Stimulated activated CD4-positive, alpha-beta T cell treated with anti-CD3 and anti-CD28 coated beads, Interleukin-4, amount 100 ng/mL, for 4 hours (primary cell): ENCODE measurements at regions not wholly inside any gene's neighbourhood (a gene's known extent, or its start where the extent isn't known, plus 50 kb on each side); places are given as distances from the start of the nearest gene placed in this dataset.

ENCODE experiments used
- DNase-seq, 2 experiments: peaks; one replicate each; pipeline ENCODE4 v3.0.0-alpha.2; 2020

GRCh38 chr11:82676483-82677094 lies 57.1 kb downstream of the FAM181B start:
- no peak for DNase-seq

GRCh38 chr11:82675838-82676237 lies 57.8 kb downstream of the FAM181B start:
- DNase-seq: no peak

GRCh38 chr11:82673631-82674030 lies 60.0 kb downstream of the FAM181B start:
- no peak for DNase-seq

- DNase-seq: no peak
These were observed 62.2 kb downstream of the FAM181B start for GRCh38 chr11:82671451-82671850.

GRCh38 chr11:82663535-82663934 lies 70.1 kb downstream of the FAM181B start:
- no peak for DNase-seq

GRCh38 chr11:82653752-82654151 lies 79.9 kb downstream of the FAM181B start:
- no peak for DNase-seq

GRCh38 chr11:82639251-82639650 lies 94.4 kb downstream of the FAM181B start:
- no peak for DNase-seq

- DNase-seq: no peak
These were observed 97.0 kb downstream of the FAM181B start for GRCh38 chr11:82636615-82637014.

GRCh38 chr11:82634091-82634490 lies 99.6 kb downstream of the FAM181B start:
- no peak for DNase-seq

GRCh38 chr11:82631722-82632630 lies 101.7 kb downstream of the FAM181B start:
- no peak for DNase-seq

- DNase-seq: no peak
These were observed 123.0 kb downstream of the FAM181B start for GRCh38 chr11:82610671-82611070.

- no peak for DNase-seq
These were observed 126.9 kb downstream of the FAM181B start for GRCh38 chr11:82606738-82607137.

- no peak for DNase-seq
These were observed 132.0 kb downstream of the FAM181B start for GRCh38 chr11:82601711-82602110.

- DNase-seq: no peak
These were observed 133.8 kb downstream of the FAM181B start for GRCh38 chr11:82599836-82600235.

GRCh38 chr11:82586581-82586980 lies 147.1 kb downstream of the FAM181B start:
- DNase-seq: no peak

GRCh38 chr11:82577246-82577645 lies 156.4 kb downstream of the FAM181B start:
- DNase-seq: no peak

GRCh38 chr11:82560836-82561235 lies 172.8 kb downstream of the FAM181B start:
- no peak for DNase-seq

- DNase-seq: no peak
These were observed 174.1 kb downstream of the FAM181B start for GRCh38 chr11:82559609-82560008.

GRCh38 chr11:82557274-82557673 lies 176.4 kb downstream of the FAM181B start:
- DNase-seq: no peak

GRCh38 chr11:82556210-82556609 lies 177.5 kb downstream of the FAM181B start:
- no peak for DNase-seq

GRCh38 chr11:82546661-82547557 lies 186.8 kb downstream of the FAM181B start:
- no peak for DNase-seq

- no peak for DNase-seq
These were observed 194.0 kb downstream of the FAM181B start for GRCh38 chr11:82539669-82540068.

- DNase-seq: no peak
These were observed 197.0 kb downstream of the FAM181B start for GRCh38 chr11:82536706-82537105.
